Natural killer cell (primary cell): ENCODE measurements at regions not wholly inside any gene's neighbourhood (a gene's known extent, or its start where the extent isn't known, plus 50 kb on each side); places are given as distances from the start of the nearest gene placed in this dataset.

Experiments used
- ATAC-seq, 3 donors: fragments of 150-1000 bp in 2 of 3; fragments of 200-7000 bp in 1 of 3; cut with Tn5 transposase; 1 replicate in 1 of 3; 2 replicates in 2 of 3; pipeline ENCODE4 v1.10.0; 2021; ENCODE audit warnings: mild to moderate bottlenecking in 2 of 3, moderate library complexity in 2 of 3
- DNase-seq, 2 donors: peaks; one replicate each; pipeline versions ENCODE4 v3.0.0 to v3.0.0-alpha.2; 2013 to 2021; ENCODE audit warnings: mixed read lengths in 1 of 2
- H3K27ac ChIP-seq: one replicate; pipeline ENCODE4 v1.5.1; 2013; ENCODE audit warnings: mild to moderate bottlenecking, low read length
- H3K27me3 ChIP-seq: one replicate; pipeline ENCODE4 v1.6.1; 2013; ENCODE audit warnings: low read length; ENCODE audit not compliant: control insufficient read depth, insufficient read depth
- H3K36me3 ChIP-seq: one replicate; pipeline ENCODE4 v1.6.1; 2013; ENCODE audit warnings: low read length; ENCODE audit not compliant: control insufficient read depth, insufficient read depth
- H3K4me1 ChIP-seq: one replicate; pipeline ENCODE4 v1.6.1; 2013; ENCODE audit warnings: low read length; ENCODE audit not compliant: control insufficient read depth, insufficient read depth
- H3K4me3 ChIP-seq: one replicate; pipeline ENCODE4 v1.5.1; 2013; ENCODE audit warnings: low read length
- H3K9me3 ChIP-seq: one replicate; pipeline ENCODE4 v1.6.1; 2013; ENCODE audit warnings: low read length; ENCODE audit not compliant: control insufficient read depth, insufficient read depth
- H3K27ac Mint-ChIP-seq, 2 donors: one replicate each; pipeline ENCODE4 v1.8.0; 2022; ENCODE audit warnings: mild to moderate bottlenecking in 2 of 2, mixed read lengths in 2 of 2, moderate library complexity in 1 of 2
- H3K27me3 Mint-ChIP-seq, 2 donors: one replicate each; pipeline ENCODE4 v1.8.0; 2022; ENCODE audit warnings: low read depth in 2 of 2, mixed read lengths in 2 of 2
- H3K36me3 Mint-ChIP-seq: one replicate; pipeline ENCODE4 v1.8.0; 2022; ENCODE audit warnings: mixed read lengths
- H3K4me1 Mint-ChIP-seq, 2 donors: one replicate each; pipeline ENCODE4 v1.8.0; 2022; ENCODE audit warnings: mixed read lengths in 2 of 2
- H3K4me3 Mint-ChIP-seq: one replicate; pipeline ENCODE4 v1.8.0; 2022; ENCODE audit warnings: mild to moderate bottlenecking, moderate library complexity, mixed read lengths
- H3K9me3 Mint-ChIP-seq, 2 donors: one replicate each; pipeline ENCODE4 v1.8.0; 2022; ENCODE audit warnings: mixed read lengths in 2 of 2
- CTCF ChIP-seq: fragments of 200-600 bp; IDR thresholded peaks from one replicate; pipeline ENCODE4 v1.8.0; 2022; ENCODE audit warnings: antibody characterized with exemption
- WGBS: methylation state at CpG from one replicate; pipeline ENCODE4 v1.1.7; 2013; ENCODE audit warnings: missing lambda C conversion rate; ENCODE audit not compliant: insufficient coverage; 5-methylcytosine and 5-hydroxymethylcytosine counted together
- intact Hi-C: fragments of 100-400 bp; cut with micrococcal nuclease; formaldehyde crosslinking; loops from one replicate; pipeline ENCODE4 v1.14.2; 2022

GRCh38 chr13:22594041-22594440, 586.7 kb upstream of the SGCG start:
- Mint-ChIP-seq H3K4me3 (no peak overlapping the region), H3K27ac (no peak overlapping the region), H3K4me1 (no peaks in the 10 kb centered on the region), H3K27me3 (no peaks in the 10 kb centered on the region), H3K9me3 (peaks cover 6 to 11% of the 10 kb centered on the region in 2 donors), H3K36me3 (no peaks in the 10 kb centered on the region)
- H3K4me1 ChIP-seq: no peaks in the 10 kb centered on the region
- no peak overlapping the region for H3K27ac ChIP-seq
- 94% methylated on average over 10 of the region's 10 CpGs for WGBS
- H3K36me3 ChIP-seq: no peaks in the 10 kb centered on the region
- no peak for TF ChIP-seq CTCF
- DNase-seq (no peak), ATAC-seq (no peak)
- intact Hi-C loops: no loop called here
- no peak overlapping the region for H3K4me3 ChIP-seq
- no peaks in the 10 kb centered on the region for H3K9me3 ChIP-seq
- H3K27me3 ChIP-seq: no peaks in the 10 kb centered on the region

GRCh38 chr13:22596171-22596863, 584.5 kb upstream of the SGCG start:
- Mint-ChIP-seq H3K36me3 (no peaks in the 10 kb centered on the region), H3K4me1 (no peaks in the 10 kb centered on the region), H3K4me3 (no peak overlapping the region), H3K9me3 (peaks cover 3 to 10% of the 10 kb centered on the region in 2 donors), H3K27me3 (no peaks in the 10 kb centered on the region), H3K27ac (no peak overlapping the region)
- Histone ChIP-seq H3K9me3 (no peaks in the 10 kb centered on the region), H3K4me3 (no peak overlapping the region), H3K27ac (no peak overlapping the region), H3K36me3 (no peaks in the 10 kb centered on the region), H3K4me1 (no peaks in the 10 kb centered on the region), H3K27me3 (no peaks in the 10 kb centered on the region)
- ATAC-seq: no peak
- DNase-seq: no peak
- 65% methylated on average over 5 of the region's 5 CpGs for WGBS
- intact Hi-C loops: no loop called here
- no peak for TF ChIP-seq CTCF

GRCh38 chr13:22599156-22599555, 581.6 kb upstream of the SGCG start:
- Mint-ChIP-seq H3K27me3 (no peaks in the 10 kb centered on the region), H3K27ac (no peak overlapping the region), H3K9me3 (peaks cover 5 to 20% of the 10 kb centered on the region in 2 donors), H3K36me3 (no peaks in the 10 kb centered on the region), H3K4me1 (no peaks in the 10 kb centered on the region), H3K4me3 (no peak overlapping the region)
- Histone ChIP-seq H3K27ac (no peak overlapping the region), H3K27me3 (no peaks in the 10 kb centered on the region), H3K9me3 (no peaks in the 10 kb centered on the region), H3K4me3 (no peak overlapping the region), H3K36me3 (no peaks in the 10 kb centered on the region), H3K4me1 (no peaks in the 10 kb centered on the region)
- DNase-seq (no peak), ATAC-seq (no peak)
- TF ChIP-seq CTCF: no peak
- intact Hi-C loops: no loop called here

GRCh38 chr13:22618002-22618401, 562.8 kb upstream of the SGCG start:
- H3K9me3 ChIP-seq: no peaks in the 10 kb centered on the region
- H3K27me3 ChIP-seq: no peaks in the 10 kb centered on the region
- Mint-ChIP-seq H3K27me3 (no peaks in the 10 kb centered on the region), H3K27ac (no peak overlapping the region), H3K4me1 (no peaks in the 10 kb centered on the region), H3K9me3 (peaks cover 7 to 22% of the 10 kb centered on the region in 2 donors), H3K4me3 (no peak overlapping the region), H3K36me3 (peaks cover 3% of the 10 kb centered on the region)
- H3K4me1 ChIP-seq: no peaks in the 10 kb centered on the region
- no peak overlapping the region for H3K4me3 ChIP-seq
- no peak for TF ChIP-seq CTCF
- no peak for ATAC-seq
- no peak overlapping the region for H3K27ac ChIP-seq
- no peak for DNase-seq
- H3K36me3 ChIP-seq: no peaks in the 10 kb centered on the region
- intact Hi-C loops: no loop called here
- 75% methylated on average over 2 of the region's 3 CpGs for WGBS
